Retina (tissue), 1 donor: ENCODE measurements at regions not wholly inside any gene's neighbourhood (a gene's known extent, or its start where the extent isn't known, plus 50 kb on each side); places are given as distances from the start of the nearest gene placed in this dataset.

Source experiments
- DNase-seq: peaks from one replicate; pipeline ENCODE4 v3.0.0-alpha.2; 2016

- no peak for DNase-seq
These were observed 402.1 kb downstream of the ZNF536 start for GRCh38 chr19:30774252-30774766.

GRCh38 chr19:30762651-30763050, 390.5 kb downstream of the ZNF536 start:
- no peak for DNase-seq

GRCh38 chr19:30760014-30760413, 387.8 kb downstream of the ZNF536 start:
- no peak for DNase-seq

GRCh38 chr19:30757837-30758617, 385.8 kb downstream of the ZNF536 start:
- no peak for DNase-seq

GRCh38 chr19:30757104-30757836, 385.1 kb downstream of the ZNF536 start:
- no peak for DNase-seq

- DNase-seq, result no peak
These were observed 383.4 kb downstream of the ZNF536 start for GRCh38 chr19:30755581-30755980.

- DNase-seq, result no peak
These were observed 382.0 kb downstream of the ZNF536 start for GRCh38 chr19:30754162-30754561.

GRCh38 chr19:30752876-30753275, 380.7 kb downstream of the ZNF536 start:
- no peak for DNase-seq

- DNase-seq, result no peak
These were observed 380.0 kb downstream of the ZNF536 start for GRCh38 chr19:30752201-30752600.

- DNase-seq, result no peak
These were observed 373.3 kb downstream of the ZNF536 start for GRCh38 chr19:30745476-30745985.

- DNase-seq, result no peak
These were observed 372.7 kb downstream of the ZNF536 start for GRCh38 chr19:30744741-30745475.

- no peak for DNase-seq
These were observed 371.5 kb downstream of the ZNF536 start for GRCh38 chr19:30743702-30744101.

- DNase-seq, result peak; percentile 66
These were observed 370.8 kb downstream of the ZNF536 start for GRCh38 chr19:30743011-30743410.

GRCh38 chr19:30742406-30742938, 370.3 kb downstream of the ZNF536 start:
- peak; percentile 31 for DNase-seq

- DNase-seq, result no peak
These were observed 369.4 kb downstream of the ZNF536 start for GRCh38 chr19:30741566-30741965.

- DNase-seq, result no peak
These were observed 367.2 kb downstream of the ZNF536 start for GRCh38 chr19:30739394-30739793.

GRCh38 chr19:30738047-30738446, 365.9 kb downstream of the ZNF536 start:
- DNase-seq, result no peak

- no peak for DNase-seq
These were observed 362.5 kb downstream of the ZNF536 start for GRCh38 chr19:30734669-30735068.

- peak; percentile 58 for DNase-seq
These were observed 361.8 kb downstream of the ZNF536 start for GRCh38 chr19:30733826-30734550.

GRCh38 chr19:30731591-30731990, 359.4 kb downstream of the ZNF536 start:
- DNase-seq, result no peak

GRCh38 chr19:30729451-30729850, 357.3 kb downstream of the ZNF536 start:
- no peak for DNase-seq

- no peak for DNase-seq
These were observed 350.6 kb downstream of the ZNF536 start for GRCh38 chr19:30722761-30723160.
